Transverse colon (tissue), 4 donors: ENCODE measurements at regions not wholly inside any gene's neighbourhood (a gene's known extent, or its start where the extent isn't known, plus 50 kb on each side); places are given as distances from the start of the nearest gene placed in this dataset.
"Not testable (repeated sequence)": the region's sequence is repeated elsewhere in the genome, so short reads cannot be mapped to it uniquely, and the experiment has no call there.

ENCODE experiments used
- DNase-seq: peaks from one replicate; pipeline ENCODE4 v3.0.0-alpha.2; 2019
- H3K27ac ChIP-seq, 4 donors: fragments of 200-600 bp; sonication (generic); 2 replicates each; pipeline ENCODE4 v1.5.1; 2016 to 2018; ENCODE audit warnings: inconsistent platforms in 4 of 4
- H3K27me3 ChIP-seq: fragments of 200-600 bp; sonication (generic); 2 replicates; pipeline ENCODE4 v1.5.1; 2017; ENCODE audit warnings: inconsistent platforms
- H3K36me3 ChIP-seq, 4 donors: fragments of 200-600 bp; sonication (generic); 2 replicates each; pipeline ENCODE4 v1.5.1; 2017 to 2019; ENCODE audit warnings: inconsistent platforms in 4 of 4
- H3K4me1 ChIP-seq, 4 donors: fragments of 200-600 bp; sonication (generic); 2 replicates each; pipeline ENCODE4 v1.5.1; 2017 to 2020; ENCODE audit warnings: inconsistent platforms in 4 of 4
- H3K4me3 ChIP-seq, 4 donors: fragments of 200-600 bp; sonication (generic); 1 replicate in 1 of 4; 2 replicates in 3 of 4; pipeline versions ENCODE4 v1.5.1 to v1.6.1; 2017 to 2019; ENCODE audit warnings: inconsistent platforms in 4 of 4
- H3K9me3 ChIP-seq, 2 donors: fragments of 200-600 bp; sonication (generic); 2 replicates each; pipeline ENCODE4 v1.5.1; 2017 to 2019; ENCODE audit warnings: inconsistent platforms in 2 of 2
- EP300 ChIP-seq: sonication (generic); formaldehyde crosslinking; IDR thresholded peaks from one replicate; pipeline ENCODE4 v1.6.1; 2017; ENCODE audit warnings: antibody characterized with exemption, low read depth
- POLR2A ChIP-seq: fragments of 450-650 bp; IDR thresholded peaks from one replicate; pipeline ENCODE4 v1.6.1; 2016; ENCODE audit warnings: antibody characterized with exemption, mild to moderate bottlenecking, moderate library complexity
- POLR2AphosphoS5 ChIP-seq, 3 donors: sonication (generic); formaldehyde crosslinking; IDR thresholded peaks; one replicate each; pipeline ENCODE4 v1.6.1; 2016; ENCODE audit warnings: antibody characterized with exemption in 3 of 3
- WGBS, 2 donors: methylation state at CpG; one replicate each; pipeline ENCODE4 v1.1.5; 2018; ENCODE audit warnings: low coverage in 1 of 2; 5-methylcytosine and 5-hydroxymethylcytosine counted together
- in situ Hi-C, 4 donors: fragments of 200-750 bp; cut with MboI; loops; one replicate each; pipeline versions ENCODE4 v1.15.0 to v1.15.1; 2017; ENCODE audit warnings: low sequenced_read_pairs in 3 of 4, low pct_ligation_motif_present in 1 of 4, low pct_unique_long_range_greater_than_20kb in 1 of 4
- intact Hi-C: fragments of 100-400 bp; cut with DNase I; formaldehyde crosslinking; loops from one replicate; pipeline ENCODE4 v1.15.1; 2023; ENCODE audit warnings: low total_unique reads
- TF ChIP-seq, protein P1 (sequence below), 5 experiments: fragments of 200-600 bp in 3 of 5; fragments of 450-650 bp in 2 of 5; sonication (generic) in 3 of 5; IDR thresholded peaks; 1 replicate in 2 of 5; 2 replicates in 3 of 5; pipeline ENCODE4 v1.5.1; 2016 to 2017; ENCODE audit warnings: antibody characterized with exemption in 5 of 5, inconsistent platforms in 3 of 5, mild to moderate bottlenecking in 2 of 5, moderate library complexity in 1 of 5

DNA sequence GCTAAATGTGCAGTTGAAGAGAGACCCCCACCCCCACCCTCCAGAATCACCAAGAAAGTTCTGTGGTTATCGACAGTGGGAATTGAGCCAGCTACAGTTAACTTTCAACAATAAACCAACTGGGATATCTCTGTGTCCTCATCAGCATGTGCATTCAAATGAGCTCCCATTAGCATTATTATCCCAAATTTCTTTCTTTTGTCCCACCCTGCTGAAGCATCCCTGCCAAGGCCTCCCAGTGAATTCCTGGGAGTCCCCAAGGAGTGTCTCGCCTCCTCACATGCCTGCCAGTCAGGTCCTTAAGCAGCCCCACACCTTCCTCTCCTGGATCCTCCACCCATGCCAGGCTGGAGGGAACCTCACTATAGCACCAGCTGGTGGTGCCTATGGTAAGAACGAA lies 422.1 kb upstream of the HNRNPA3 start:
- in situ Hi-C loops (no loop called here), intact Hi-C loops (no loop called here)
- Histone ChIP-seq H3K9me3 (no peaks in the 10 kb centered on the region), H3K27ac (no peak overlapping the region), H3K4me3 (no peak overlapping the region), H3K27me3 (no peaks in the 10 kb centered on the region), H3K36me3 (no peaks in the 10 kb centered on the region), H3K4me1 (no peaks in the 10 kb centered on the region)
- no peak for DNase-seq
- 90 to 97% methylated on average over 2 to 3 of the region's 3 CpGs for WGBS, 2 donors
- TF ChIP-seq, protein P1, sequence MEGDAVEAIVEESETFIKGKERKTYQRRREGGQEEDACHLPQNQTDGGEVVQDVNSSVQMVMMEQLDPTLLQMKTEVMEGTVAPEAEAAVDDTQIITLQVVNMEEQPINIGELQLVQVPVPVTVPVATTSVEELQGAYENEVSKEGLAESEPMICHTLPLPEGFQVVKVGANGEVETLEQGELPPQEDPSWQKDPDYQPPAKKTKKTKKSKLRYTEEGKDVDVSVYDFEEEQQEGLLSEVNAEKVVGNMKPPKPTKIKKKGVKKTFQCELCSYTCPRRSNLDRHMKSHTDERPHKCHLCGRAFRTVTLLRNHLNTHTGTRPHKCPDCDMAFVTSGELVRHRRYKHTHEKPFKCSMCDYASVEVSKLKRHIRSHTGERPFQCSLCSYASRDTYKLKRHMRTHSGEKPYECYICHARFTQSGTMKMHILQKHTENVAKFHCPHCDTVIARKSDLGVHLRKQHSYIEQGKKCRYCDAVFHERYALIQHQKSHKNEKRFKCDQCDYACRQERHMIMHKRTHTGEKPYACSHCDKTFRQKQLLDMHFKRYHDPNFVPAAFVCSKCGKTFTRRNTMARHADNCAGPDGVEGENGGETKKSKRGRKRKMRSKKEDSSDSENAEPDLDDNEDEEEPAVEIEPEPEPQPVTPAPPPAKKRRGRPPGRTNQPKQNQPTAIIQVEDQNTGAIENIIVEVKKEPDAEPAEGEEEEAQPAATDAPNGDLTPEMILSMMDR (IDR thresholded peaks at IDR 0.05), result no peak

GRCh38 chr2:176793792-176794191 lies 418.8 kb upstream of the HNRNPA3 start:
- in situ Hi-C loops (no loop called here), intact Hi-C loops (no loop called here)
- no peak for DNase-seq
- H3K9me3 ChIP-seq, result no peaks in the 10 kb centered on the region
- H3K4me3 ChIP-seq, result no peak overlapping the region
- H3K27me3 ChIP-seq, result no peaks in the 10 kb centered on the region
- TF ChIP-seq POLR2AphosphoS5 (IDR thresholded peaks at IDR 0.05) (no peak), POLR2A (no peak), EP300 (no peak)
- TF ChIP-seq, protein P1 (IDR thresholded peaks at IDR 0.05), result no peak
- 71 to 78% methylated on average over 6 of the region's 6 CpGs for WGBS, 2 donors
- no peaks in the 10 kb centered on the region for H3K4me1 ChIP-seq
- no peak overlapping the region for H3K27ac ChIP-seq
- no peaks in the 10 kb centered on the region for H3K36me3 ChIP-seq

DNA sequence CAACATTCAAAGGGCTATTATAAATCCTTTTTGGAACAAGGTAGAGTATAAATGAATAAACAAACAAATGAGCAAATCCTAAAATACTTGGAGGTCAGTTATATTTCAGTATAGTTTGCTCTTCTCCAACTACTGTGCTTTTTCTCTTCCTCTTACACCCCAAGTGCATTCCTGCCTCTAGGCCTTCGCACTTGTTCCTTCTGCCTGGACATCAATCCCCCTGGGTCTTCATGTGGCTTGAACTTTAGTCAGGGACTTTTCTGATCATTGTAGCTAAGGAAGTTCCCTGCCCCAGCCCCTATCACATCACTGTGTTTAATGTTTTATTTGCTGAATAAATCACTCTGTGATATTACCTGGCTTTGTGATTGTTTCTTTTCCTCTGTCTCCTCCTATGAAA lies 418.2 kb upstream of the HNRNPA3 start:
- 87 to 89% methylated on average over 1 of the region's 1 CpG for WGBS, 2 donors
- no peak for DNase-seq
- H3K27ac ChIP-seq, result no peak overlapping the region

GRCh38 chr2:176795823-176796222 lies 416.8 kb upstream of the HNRNPA3 start:
- TF ChIP-seq EP300, result no peak
- TF ChIP-seq POLR2AphosphoS5 (IDR thresholded peaks at IDR 0.05), result no peak
- TF ChIP-seq POLR2A, result no peak
- TF ChIP-seq, protein P1 (IDR thresholded peaks at IDR 0.05), result no peak
- no peaks in the 10 kb centered on the region for H3K4me1 ChIP-seq
- 62 to 74% methylated on average over 2 of the region's 2 CpGs for WGBS, 2 donors
- no peak overlapping the region for H3K27ac ChIP-seq
- DNase-seq, result no peak
- intact Hi-C loops, result no loop called here
- no peaks in the 10 kb centered on the region for H3K27me3 ChIP-seq
- in situ Hi-C loops, result no loop called here
- no peak overlapping the region for H3K4me3 ChIP-seq
- no peaks in the 10 kb centered on the region for H3K36me3 ChIP-seq
- H3K9me3 ChIP-seq, result no peaks in the 10 kb centered on the region

More for the DNA sequence above, 418.2 kb upstream of the HNRNPA3 start:
- no peaks in the 10 kb centered on the region for H3K36me3 ChIP-seq
- in situ Hi-C loops, result no loop called here
- TF ChIP-seq POLR2AphosphoS5 (IDR thresholded peaks at IDR 0.05) (no peak), POLR2A (no peak), EP300 (no peak)
- TF ChIP-seq, protein P1 (IDR thresholded peaks at IDR 0.05), result no peak
- no peaks in the 10 kb centered on the region for H3K27me3 ChIP-seq
- H3K9me3 ChIP-seq, result no peaks in the 10 kb centered on the region
- H3K4me3 ChIP-seq, result no peak overlapping the region
- no peaks in the 10 kb centered on the region for H3K4me1 ChIP-seq
- intact Hi-C loops, result no loop called here

GRCh38 chr2:176796677-176797076 lies 415.9 kb upstream of the HNRNPA3 start:
- H3K36me3 ChIP-seq, DNase-seq, in situ Hi-C loops, H3K9me3 ChIP-seq, H3K27me3 ChIP-seq, H3K4me3 ChIP-seq, intact Hi-C loops, H3K4me1 ChIP-seq, H3K27ac ChIP-seq: not testable (repeated sequence)
- WGBS, 2 donors, result 83% methylated on average over 12 of the region's 13 CpGs; no CpG with 5 or more reads in 1 of the 2 donors
